HG03460 (cell line): ENCODE measurements at regions not wholly inside any gene's neighbourhood (a gene's known extent, or its start where the extent isn't known, plus 50 kb on each side); places are given as distances from the start of the nearest gene placed in this dataset.
"Not testable (repeated sequence)": the region's sequence is repeated elsewhere in the genome, so short reads cannot be mapped to it uniquely, and the experiment has no call there.

ENCODE experiments used
- ATAC-seq: cut with Tn5 transposase; IDR thresholded peaks from one replicate; pipeline ENCODE4 v1.9.1; 2021; ENCODE audit not compliant: unreplicated experiment

DNA sequence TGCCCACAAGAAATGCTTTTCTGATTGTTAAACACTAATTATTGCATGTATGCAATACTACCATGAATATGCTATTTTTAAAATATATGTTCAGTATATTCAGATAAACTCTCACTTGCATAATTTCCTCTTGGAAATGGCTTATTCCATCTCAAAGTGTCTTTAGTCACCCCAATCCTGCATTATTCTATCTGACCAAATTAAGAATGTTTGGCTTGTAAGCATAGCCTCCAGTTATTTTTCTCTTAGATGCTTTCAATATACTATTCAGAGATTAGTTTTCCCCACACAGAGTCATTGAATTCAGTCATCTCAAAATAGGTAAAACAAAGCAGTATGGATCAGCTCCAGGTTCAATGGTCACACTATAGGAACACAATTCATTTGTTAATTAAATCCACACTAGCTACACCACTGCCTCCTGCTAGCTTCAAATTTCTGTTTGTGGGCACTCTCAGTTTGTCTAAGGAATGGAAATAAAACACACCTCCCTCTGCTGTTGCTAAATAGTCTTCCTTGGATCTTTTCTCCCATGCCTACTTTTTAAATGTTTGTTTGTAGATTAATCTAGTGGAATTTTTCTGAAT is 134.6 kb upstream of the TBCA start:
- no peak for ATAC-seq

- no peak for ATAC-seq
Measured at GRCh38 chr5:77909237-77909636, 133.1 kb upstream of the TBCA start.

- ATAC-seq: no peak
Measured at GRCh38 chr5:77908787-77909186, 132.6 kb upstream of the TBCA start.

DNA sequence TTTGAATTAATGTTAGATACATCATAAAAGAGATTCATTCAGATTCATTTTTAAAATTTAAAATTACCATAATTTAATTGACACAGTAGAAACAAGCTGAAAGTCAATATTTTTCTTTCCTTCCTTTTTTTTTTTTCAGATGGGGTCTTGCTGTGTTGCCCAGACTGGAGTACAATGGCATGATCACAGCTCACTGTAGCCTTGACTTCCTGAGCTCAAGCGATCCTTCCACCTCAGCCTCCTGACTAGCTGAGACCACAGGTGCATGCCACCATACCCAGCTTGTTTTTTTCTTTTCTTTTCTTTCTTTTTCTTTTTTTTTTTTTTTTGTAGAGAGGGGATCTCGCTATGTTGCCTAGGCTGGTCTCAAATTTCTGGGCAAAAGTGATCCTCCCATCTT is 131.6 kb upstream of the TBCA start:
- ATAC-seq: no peak

GRCh38 chr5:77906806-77907205 is 130.7 kb upstream of the TBCA start:
- ATAC-seq: no peak

GRCh38 chr5:77904362-77904761 is 128.2 kb upstream of the TBCA start:
- ATAC-seq: no peak

- no peak for ATAC-seq
Measured at GRCh38 chr5:77900691-77901090, 124.6 kb upstream of the TBCA start.

GRCh38 chr5:77898385-77898784 is 122.2 kb upstream of the TBCA start:
- no peak for ATAC-seq

DNA sequence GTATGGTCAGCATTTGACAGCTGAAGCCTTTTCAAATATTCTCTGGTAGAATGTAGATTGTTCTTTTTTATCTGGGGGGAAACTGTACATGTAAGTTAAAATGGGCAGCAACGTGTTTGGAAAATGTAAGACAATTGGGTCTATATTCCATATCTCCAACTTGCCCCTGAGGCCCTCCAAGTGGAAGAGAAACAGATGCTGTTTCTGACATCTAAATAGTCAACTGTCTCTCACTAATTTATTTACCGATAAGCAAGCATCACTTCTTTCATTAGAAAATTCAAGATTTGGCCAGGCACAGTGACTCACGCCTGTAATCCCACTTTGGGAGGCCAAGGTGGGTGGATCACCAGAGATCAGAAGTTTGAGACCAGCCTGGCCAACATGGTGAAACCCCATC is 120.2 kb upstream of the TBCA start:
- ATAC-seq: no peak

GRCh38 chr5:77894103-77894502 is 118.0 kb upstream of the TBCA start:
- ATAC-seq: not testable (repeated sequence)

DNA sequence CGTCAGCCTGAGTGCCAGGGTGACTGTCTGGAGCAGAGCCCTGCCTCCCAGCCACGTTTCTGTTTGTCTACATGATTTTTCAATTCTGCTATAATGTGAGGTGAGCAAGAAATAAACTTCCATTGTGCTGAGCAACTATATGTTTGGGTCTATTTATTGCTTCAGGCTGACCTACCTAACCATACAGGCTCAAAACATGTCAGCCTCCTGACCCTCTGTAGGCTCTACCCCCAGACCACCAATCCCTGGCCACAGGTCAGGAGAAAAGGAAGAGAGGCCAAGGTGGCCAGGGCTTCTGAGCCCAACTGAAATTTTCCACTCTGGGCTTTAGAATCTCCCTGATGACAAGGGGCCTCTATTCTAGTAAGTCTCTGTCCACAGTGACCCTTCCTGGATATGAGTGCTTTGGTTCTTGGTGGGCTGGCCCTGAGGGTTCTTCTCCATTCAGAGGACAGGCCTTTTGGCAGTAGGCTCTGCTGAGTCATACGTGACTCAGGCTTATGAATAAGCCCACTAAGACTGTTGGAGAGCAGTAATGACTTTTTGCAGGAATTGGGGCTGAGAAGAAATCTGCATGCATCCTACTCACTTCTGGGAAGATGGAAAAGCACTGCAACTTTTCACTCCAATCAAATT is 117.2 kb upstream of the TBCA start:
- ATAC-seq: no peak

- ATAC-seq: no peak
Measured at GRCh38 chr5:77892061-77893010, 116.2 kb upstream of the TBCA start.

- ATAC-seq: no peak
Measured at GRCh38 chr5:77885519-77885918, 109.4 kb upstream of the TBCA start.

DNA sequence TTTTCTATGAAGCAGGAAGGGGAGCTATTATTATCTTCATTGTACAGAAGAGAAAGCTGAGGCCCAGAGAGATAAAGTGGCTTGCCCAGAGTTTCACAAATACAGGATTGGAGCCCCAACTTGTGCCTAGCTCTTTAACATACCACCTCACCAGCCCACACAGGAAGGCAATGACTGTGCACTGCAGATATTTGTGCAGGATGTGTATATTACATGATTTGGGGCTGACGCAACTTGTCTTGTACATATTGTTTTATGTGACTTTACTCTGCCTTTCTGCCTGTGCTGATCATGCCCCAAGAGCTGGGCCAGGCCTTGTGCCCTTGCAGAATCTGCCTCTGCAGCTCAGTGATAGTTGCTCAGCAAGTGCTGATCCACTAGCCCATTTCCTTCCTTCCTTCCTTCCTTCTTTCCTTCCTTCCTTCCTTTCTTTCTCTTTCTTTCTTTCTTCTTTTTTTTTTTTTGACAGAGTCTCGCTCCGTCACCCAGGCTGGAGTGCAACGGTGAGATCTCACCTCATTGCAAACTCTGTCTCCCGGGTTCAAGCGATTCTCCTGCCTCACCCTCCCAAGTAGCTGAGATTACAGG is 106.6 kb upstream of the TBCA start:
- no peak for ATAC-seq

DNA sequence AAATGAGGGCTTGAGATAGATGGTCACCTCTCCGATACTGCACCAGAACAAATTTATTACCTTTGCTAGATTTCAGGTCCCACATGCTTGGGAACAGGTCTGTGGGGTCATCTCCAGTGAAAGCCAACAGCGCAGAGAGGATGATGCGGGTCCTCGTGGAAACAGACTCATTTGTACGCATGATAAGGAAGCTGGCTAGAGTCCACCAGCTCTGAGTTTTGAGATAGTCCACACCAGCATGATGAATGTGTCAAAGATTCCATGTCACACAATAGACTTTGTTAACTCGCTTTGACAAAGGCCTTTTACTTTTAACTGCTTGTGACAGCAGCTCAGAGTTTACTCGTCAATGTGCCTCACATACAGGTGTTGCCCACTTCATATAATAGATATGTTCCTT is 105.4 kb upstream of the TBCA start:
- ATAC-seq: no peak

GRCh38 chr5:77877516-77878355 is 101.6 kb upstream of the TBCA start:
- no peak for ATAC-seq

DNA sequence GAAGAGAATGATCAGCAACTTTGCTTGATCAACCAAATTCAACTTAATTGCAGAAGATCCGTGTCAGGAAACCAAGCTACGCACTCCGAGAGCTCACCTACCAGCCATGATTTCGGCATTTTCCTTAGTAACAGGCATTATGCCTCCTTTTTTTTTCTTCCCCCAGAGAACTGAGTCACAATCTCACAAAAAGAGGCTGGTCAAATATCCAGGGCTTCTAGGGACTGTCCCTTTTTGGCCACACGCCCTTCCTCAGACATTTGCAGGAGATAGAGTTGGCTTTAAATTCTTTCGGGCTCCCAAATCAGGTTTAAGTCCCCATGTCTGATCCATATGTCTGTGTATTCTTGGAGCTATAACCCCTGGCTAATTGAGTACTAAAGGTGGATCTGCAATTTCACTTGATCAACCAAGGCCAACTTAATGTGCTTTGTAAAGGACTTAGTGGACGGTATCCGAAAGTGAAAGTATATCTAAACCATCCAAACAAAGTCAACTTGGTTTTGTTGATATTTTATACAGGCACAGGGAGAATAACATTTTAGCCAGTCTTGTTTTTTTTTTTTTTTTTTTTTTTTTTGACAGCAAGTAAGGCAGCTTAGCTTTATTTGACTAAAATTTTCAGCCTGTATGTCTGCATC is 100.8 kb upstream of the TBCA start:
- no peak for ATAC-seq

DNA sequence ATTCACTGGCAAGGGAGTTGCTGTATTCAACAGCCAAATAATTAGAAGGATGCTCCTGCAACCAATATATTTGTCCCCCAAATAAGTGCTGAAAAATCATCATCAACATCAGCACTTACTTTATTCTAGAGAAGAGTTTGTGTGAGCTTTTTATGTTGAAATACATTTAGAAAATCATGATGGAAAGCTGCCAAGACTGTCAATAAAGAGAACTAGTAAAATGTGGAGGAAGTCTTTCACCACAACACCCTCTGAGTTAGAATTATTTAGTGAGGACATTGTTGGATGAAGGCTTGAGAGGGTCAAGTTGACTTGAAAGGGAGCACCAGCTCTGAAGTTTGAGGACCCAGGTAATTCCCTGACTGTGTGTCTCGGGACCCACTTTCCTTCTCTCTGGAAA is 100.2 kb upstream of the TBCA start:
- ATAC-seq: no peak

- no peak for ATAC-seq
Measured at GRCh38 chr5:77874691-77875090, 98.6 kb upstream of the TBCA start.

DNA sequence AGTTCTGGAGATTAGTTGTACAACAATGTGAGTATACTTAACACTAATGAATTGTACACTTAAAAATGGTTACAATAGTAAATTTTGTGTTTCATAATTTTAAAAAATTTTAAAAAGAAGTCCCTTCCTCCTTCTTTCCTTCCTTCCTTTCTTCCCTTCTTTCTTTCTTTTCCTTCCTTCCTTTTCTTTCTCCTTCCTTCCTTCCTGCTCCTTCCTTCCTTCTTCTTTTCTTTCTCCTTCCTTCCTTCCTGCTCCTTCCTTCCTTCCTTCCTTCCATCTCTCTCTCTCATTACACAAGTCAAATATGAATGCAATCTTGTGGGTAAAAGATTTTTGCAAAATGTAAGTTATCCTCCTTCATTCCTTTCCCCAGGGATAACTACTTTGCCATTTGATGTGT is 97.1 kb upstream of the TBCA start:
- no peak for ATAC-seq
